Activated CD8-positive, alpha-beta memory T cell treated with anti-CD3 and anti-CD28 coated beads, Interleukin-2, amount 50 U/mL, for 1 hour (primary cell): ENCODE measurements at regions not wholly inside any gene's neighbourhood (a gene's known extent, or its start where the extent isn't known, plus 50 kb on each side); places are given as distances from the start of the nearest gene placed in this dataset.

Experiments
- DNase-seq: peaks from one replicate; pipeline ENCODE4 v3.0.0-alpha.2; 2020; ENCODE audit errors: extremely low read depth

GRCh38 chr10:113292086-113292485, 260.8 kb upstream of the HABP2 start:
- DNase-seq: no peak

GRCh38 chr10:113292743-113293142, 260.1 kb upstream of the HABP2 start:
- DNase-seq: no peak

GRCh38 chr10:113293167-113293566, 259.7 kb upstream of the HABP2 start:
- no peak for DNase-seq

GRCh38 chr10:113294868-113295267, 258.0 kb upstream of the HABP2 start:
- no peak for DNase-seq

GRCh38 chr10:113297226-113297625, 255.6 kb upstream of the HABP2 start:
- DNase-seq: no peak

GRCh38 chr10:113298616-113299015, 254.2 kb upstream of the HABP2 start:
- no peak for DNase-seq

- no peak for DNase-seq
These were observed 252.7 kb upstream of the HABP2 start for GRCh38 chr10:113300201-113300600.

- no peak for DNase-seq
These were observed 252.2 kb upstream of the HABP2 start for GRCh38 chr10:113300617-113301016.

GRCh38 chr10:113301342-113301984, 251.4 kb upstream of the HABP2 start:
- no peak for DNase-seq

- DNase-seq: no peak
These were observed 250.8 kb upstream of the HABP2 start for GRCh38 chr10:113302062-113302461.

- no peak for DNase-seq
These were observed 249.2 kb upstream of the HABP2 start for GRCh38 chr10:113303544-113304146.

GRCh38 chr10:113304726-113305125, 248.1 kb upstream of the HABP2 start:
- no peak for DNase-seq

GRCh38 chr10:113305871-113306270, 247.0 kb upstream of the HABP2 start:
- DNase-seq: no peak

- no peak for DNase-seq
These were observed 243.1 kb upstream of the HABP2 start for GRCh38 chr10:113309791-113310190.

GRCh38 chr10:113310347-113310746, 242.5 kb upstream of the HABP2 start:
- no peak for DNase-seq

GRCh38 chr10:113313048-113313602, 239.7 kb upstream of the HABP2 start:
- no peak for DNase-seq

GRCh38 chr10:113313722-113314121, 239.1 kb upstream of the HABP2 start:
- no peak for DNase-seq

- DNase-seq: no peak
These were observed 236.3 kb upstream of the HABP2 start for GRCh38 chr10:113316506-113316905.

GRCh38 chr10:113317489-113317888, 235.4 kb upstream of the HABP2 start:
- no peak for DNase-seq

- no peak for DNase-seq
These were observed 233.4 kb upstream of the HABP2 start for GRCh38 chr10:113319479-113319878.

GRCh38 chr10:113320211-113320610, 232.6 kb upstream of the HABP2 start:
- no peak for DNase-seq

- DNase-seq: no peak
These were observed 231.9 kb upstream of the HABP2 start for GRCh38 chr10:113320987-113321386.

GRCh38 chr10:113322843-113323242, 230.0 kb upstream of the HABP2 start:
- DNase-seq: no peak

GRCh38 chr10:113323985-113324384, 228.9 kb upstream of the HABP2 start:
- DNase-seq: no peak
